Liver (tissue), 7 donors: ENCODE measurements at regions not wholly inside any gene's neighbourhood (a gene's known extent, or its start where the extent isn't known, plus 50 kb on each side); places are given as distances from the start of the nearest gene placed in this dataset.
A peak's percentile ranks its signal among the peaks of the same experiment; 100 is the strongest.

Experiments used
- DNase-seq: peaks from one replicate; pipeline ENCODE4 v3.0.0-alpha.2; 2017; ENCODE audit warnings: low spot score
- H3K27ac ChIP-seq, 2 donors: one replicate each; pipeline ENCODE4 v1.7.0; 2013; ENCODE audit warnings: inconsistent platforms in 2 of 2, low read length in 2 of 2, control low read depth in 1 of 2, low read depth in 1 of 2, mild to moderate bottlenecking in 1 of 2
- H3K27me3 ChIP-seq, 4 donors: one replicate each; pipeline versions ENCODE4 v1.6.1 to v1.7.0; 2013; ENCODE audit warnings: low read length in 3 of 4, inconsistent platforms in 1 of 4, mild to moderate bottlenecking in 1 of 4, moderate library complexity in 1 of 4; ENCODE audit not compliant: control insufficient read depth in 4 of 4, insufficient read depth in 4 of 4
- H3K36me3 ChIP-seq, 4 donors: one replicate each; pipeline versions ENCODE4 v1.6.1 to v1.7.0; 2013; ENCODE audit warnings: low read length in 3 of 4, mild to moderate bottlenecking in 3 of 4, low read depth in 1 of 4, moderate library complexity in 1 of 4; ENCODE audit not compliant: control insufficient read depth in 4 of 4, insufficient read depth in 3 of 4
- H3K4me1 ChIP-seq, 4 donors: one replicate each; pipeline versions ENCODE4 v1.6.1 to v1.7.0; 2013; ENCODE audit warnings: low read length in 3 of 4, mild to moderate bottlenecking in 3 of 4, moderate library complexity in 1 of 4; ENCODE audit not compliant: control insufficient read depth in 4 of 4, insufficient read depth in 4 of 4
- H3K4me3 ChIP-seq, 3 donors: one replicate each; pipeline versions ENCODE4 v1.6.1 to v1.7.0; 2013; ENCODE audit warnings: low read length in 3 of 3, control low read depth in 1 of 3, low read depth in 1 of 3, mild to moderate bottlenecking in 1 of 3
- H3K9ac ChIP-seq, 2 donors: one replicate each; pipeline ENCODE4 v1.7.0; 2013; ENCODE audit warnings: low read length in 2 of 2, mild to moderate bottlenecking in 2 of 2, moderate library complexity in 2 of 2, control low read depth in 1 of 2, low read depth in 1 of 2
- H3K9me3 ChIP-seq, 4 donors: one replicate each; pipeline versions ENCODE4 v1.6.1 to v1.7.0; 2013; ENCODE audit warnings: low read length in 3 of 4; ENCODE audit not compliant: control insufficient read depth in 4 of 4
- ATF3 ChIP-seq: IDR thresholded peaks from 2 replicates; pipeline ENCODE4 v1.6.1; 2016; ENCODE audit warnings: antibody characterized with exemption
- EGR1 ChIP-seq, 2 donors: IDR thresholded peaks; 2 replicates each; pipeline ENCODE4 v1.6.1; 2016 to 2018; ENCODE audit warnings: antibody characterized with exemption in 2 of 2, low read depth in 2 of 2
- FOXA1 ChIP-seq: IDR thresholded peaks from 2 replicates; pipeline ENCODE4 v1.6.1; 2016; ENCODE audit warnings: antibody characterized with exemption
- FOXA2 ChIP-seq: IDR thresholded peaks from 2 replicates; pipeline ENCODE4 v1.6.1; 2016; ENCODE audit warnings: antibody characterized with exemption
- GABPA ChIP-seq, 2 donors: IDR thresholded peaks in 1 of 2; conservative IDR thresholded peaks in 1 of 2; 2 replicates each; pipeline ENCODE4 v1.6.1; 2016; ENCODE audit warnings: antibody characterized with exemption in 2 of 2, mild to moderate bottlenecking in 1 of 2, moderate library complexity in 1 of 2
- HNF4A ChIP-seq, 2 donors: conservative IDR thresholded peaks; 2 replicates each; pipeline ENCODE4 v1.6.1; 2016; ENCODE audit warnings: antibody characterized with exemption in 2 of 2, mild to moderate bottlenecking in 2 of 2
- HNF4G ChIP-seq: IDR thresholded peaks from 2 replicates; pipeline ENCODE4 v1.6.1; 2016; ENCODE audit warnings: antibody characterized with exemption
- JUND ChIP-seq, 2 donors: IDR thresholded peaks; 2 replicates each; pipeline ENCODE4 v1.6.1; 2016; ENCODE audit warnings: antibody characterized with exemption in 2 of 2
- MAX ChIP-seq: IDR thresholded peaks from 2 replicates; pipeline ENCODE4 v1.6.1; 2016; ENCODE audit warnings: antibody characterized with exemption
- NR2F2 ChIP-seq: IDR thresholded peaks from 2 replicates; pipeline ENCODE4 v1.6.1; 2016; ENCODE audit warnings: antibody characterized with exemption
- RXRA ChIP-seq, 2 donors: IDR thresholded peaks; 2 replicates each; pipeline ENCODE4 v1.6.1; 2017 to 2018; ENCODE audit warnings: antibody characterized with exemption in 2 of 2, mild to moderate bottlenecking in 1 of 2
- SP1 ChIP-seq: IDR thresholded peaks from 2 replicates; pipeline ENCODE4 v1.6.1; 2018; ENCODE audit warnings: antibody characterized with exemption, mild to moderate bottlenecking
- TAF1 ChIP-seq: conservative IDR thresholded peaks from 2 replicates; pipeline ENCODE4 v1.6.1; 2016; ENCODE audit warnings: antibody characterized with exemption, mild to moderate bottlenecking
- YY1 ChIP-seq: IDR thresholded peaks from 2 replicates; pipeline ENCODE4 v1.6.1; 2016; ENCODE audit warnings: antibody characterized with exemption, mild to moderate bottlenecking
- ZBTB33 ChIP-seq: IDR thresholded peaks from 2 replicates; pipeline ENCODE4 v1.6.1; 2016; ENCODE audit warnings: antibody characterized with exemption
- WGBS: extraction: QIAGEN DNeasy Blood & Tissue Kit; methylation state at CpG from one replicate; pipeline ENCODE4 v1.1.7; 2013; 5-methylcytosine and 5-hydroxymethylcytosine counted together
- donor health status: healthy.
- donor health status: healthy.
- donor health status: healthy.
- donor health status: healthy.

DNA sequence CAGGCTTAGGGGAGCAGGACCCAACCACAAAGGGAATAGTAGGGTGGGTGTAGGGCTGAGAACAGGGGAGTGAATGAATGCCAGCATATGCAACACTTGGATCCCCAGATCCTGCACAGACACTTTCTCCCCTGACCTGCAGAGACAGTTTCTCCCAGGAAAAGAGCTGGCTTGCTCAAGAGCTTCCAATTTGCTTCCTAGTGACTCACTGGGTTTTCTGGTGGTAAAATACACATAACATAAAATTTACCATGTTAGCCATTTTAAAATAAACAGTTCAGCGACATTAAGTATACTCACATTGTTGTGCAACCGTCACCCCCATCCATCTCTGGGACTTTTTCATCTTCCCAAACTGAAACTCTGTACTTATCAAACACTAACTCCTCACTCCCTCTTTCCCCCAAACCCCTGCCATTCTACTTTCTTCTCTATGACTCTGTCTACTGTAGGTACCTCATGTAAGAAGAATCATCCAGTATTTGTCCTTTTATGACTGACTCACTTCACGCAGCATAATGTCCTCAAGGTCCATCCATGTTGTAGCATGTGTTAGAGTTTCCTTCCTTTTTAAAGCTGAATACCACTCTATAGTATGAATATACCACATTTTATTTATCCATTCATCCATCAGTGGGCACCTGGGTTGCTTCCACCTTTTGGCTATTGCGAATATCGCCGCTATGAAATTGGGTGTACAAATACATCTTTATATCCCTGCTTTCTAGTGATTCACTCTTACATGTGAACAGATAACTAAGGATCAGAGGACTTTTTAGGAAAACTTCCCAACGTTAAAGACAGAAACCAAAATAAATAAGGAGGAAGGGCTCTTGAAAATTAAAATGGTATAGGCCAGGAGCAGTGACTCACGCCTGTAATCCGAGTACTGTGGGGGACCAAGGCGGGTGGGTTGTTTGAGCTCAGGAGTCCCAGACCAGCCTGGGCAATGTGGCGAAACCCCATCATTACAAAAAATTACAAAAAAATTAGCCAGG lies 95.6 kb upstream of the TJP1 start:
- Histone ChIP-seq H3K4me1 (no peaks in the 10 kb centered on the region), H3K27me3 (no peaks in the 10 kb centered on the region), H3K36me3 (no peaks in the 10 kb centered on the region), H3K9ac (no peak overlapping the region), H3K27ac (no peak overlapping the region), H3K4me3 (no peak overlapping the region), H3K9me3 (no peaks in the 10 kb centered on the region)
- DNase-seq, result no peak
- 92% methylated on average over 11 of the region's 11 CpGs for WGBS
- TF ChIP-seq ATF3 (no peak), RXRA (IDR thresholded peaks at IDR 0.05) (no peak), JUND (IDR thresholded peaks at IDR 0.05) (no peak), FOXA2 (no peak), TAF1 (no peak)

DNA sequence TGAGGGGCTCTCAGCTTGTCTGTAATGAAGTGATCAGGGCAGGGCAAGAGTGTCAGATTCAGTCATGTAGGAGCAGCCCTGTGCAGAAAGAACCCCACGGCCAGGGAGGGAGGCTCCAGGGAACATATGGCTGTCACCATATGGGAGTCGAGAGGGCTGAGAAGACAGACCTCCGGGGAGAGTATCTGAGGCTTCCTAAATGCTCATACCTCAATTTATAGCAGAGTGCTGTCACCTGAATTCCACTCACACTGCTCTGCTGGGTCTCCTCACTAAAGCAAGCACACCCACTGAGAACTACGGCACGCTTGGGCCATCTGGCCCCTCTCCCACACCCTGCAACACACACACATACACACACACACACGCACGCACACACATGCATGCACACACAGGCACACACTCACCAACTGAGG lies 92.3 kb upstream of the TJP1 start:
- Histone ChIP-seq H3K4me1 (no peaks in the 10 kb centered on the region), H3K9me3 (no peaks in the 10 kb centered on the region), H3K4me3 (no peak overlapping the region), H3K36me3 (no peaks in the 10 kb centered on the region), H3K27me3 (no peaks in the 10 kb centered on the region), H3K9ac (no peak overlapping the region), H3K27ac (no peak overlapping the region)
- WGBS, result 83% methylated on average over 7 of the region's 7 CpGs
- DNase-seq, result no peak
- TF ChIP-seq ZBTB33 (no peak), FOXA2 (no peak), FOXA1 (no peak), RXRA (IDR thresholded peaks at IDR 0.05) (no peak), YY1 (no peak), GABPA (IDR thresholded peaks at IDR 0.05 in 1 of 2, conservative IDR thresholded peaks at IDR 0.05 in 1 of 2) (no peak), MAX (no peak), HNF4G (no peak), TAF1 (no peak), HNF4A (conservative IDR thresholded peaks at IDR 0.05) (no peak), EGR1 (IDR thresholded peaks at IDR 0.05; ENCODE audit: low read depth in 2 of 2) (no peak)

GRCh38 chr15:29913528-29914135 lies 91.4 kb upstream of the TJP1 start:
- Histone ChIP-seq H3K36me3 (no peaks in the 10 kb centered on the region), H3K4me3 (no peak overlapping the region), H3K9ac (no peak overlapping the region), H3K27ac (no peak overlapping the region), H3K27me3 (no peaks in the 10 kb centered on the region), H3K4me1 (no peaks in the 10 kb centered on the region), H3K9me3 (no peaks in the 10 kb centered on the region)
- 73% methylated on average over 4 of the region's 4 CpGs for WGBS
- TF ChIP-seq SP1 (no peak), FOXA2 (no peak), NR2F2 (peak; percentile 30)
- DNase-seq, result no peak
